Psoas muscle (tissue), 7 donors: ENCODE measurements at regions not wholly inside any gene's neighbourhood (a gene's known extent, or its start where the extent isn't known, plus 50 kb on each side); places are given as distances from the start of the nearest gene placed in this dataset.

Source experiments
- ATAC-seq, 4 donors: fragments of 200-7000 bp; cut with Tn5 transposase; one replicate each; pipeline ENCODE4 v1.9.1; 2020; ENCODE audit warnings: moderate library complexity in 3 of 4, mild to moderate bottlenecking in 2 of 4
- DNase-seq, 2 donors: peaks; one replicate each; pipeline ENCODE4 v3.0.0-alpha.2; 2020
- H3K27ac ChIP-seq: fragments of 200-600 bp; one replicate; pipeline ENCODE4 v1.8.0; 2022
- H3K27me3 ChIP-seq, 3 donors: fragments of 200-600 bp in 1 of 3; one replicate each; pipeline versions ENCODE4 v1.6.1 to v1.8.0; 2013 to 2022; ENCODE audit warnings: low read length in 2 of 3, mild to moderate bottlenecking in 2 of 3, moderate library complexity in 1 of 3; ENCODE audit not compliant: insufficient read depth in 3 of 3
- H3K36me3 ChIP-seq, 2 donors: fragments of 200-600 bp in 1 of 2; one replicate each; pipeline versions ENCODE4 v1.6.1 to v1.8.0; 2013 to 2022; ENCODE audit warnings: low read depth in 1 of 2, mild to moderate bottlenecking in 1 of 2, moderate library complexity in 1 of 2; ENCODE audit not compliant: insufficient read depth in 1 of 2
- H3K4me1 ChIP-seq: fragments of 200-600 bp; one replicate; pipeline ENCODE4 v1.8.0; 2022
- H3K4me3 ChIP-seq: fragments of 200-600 bp; one replicate; pipeline ENCODE4 v1.8.0; 2022; ENCODE audit warnings: mild to moderate bottlenecking
- H3K9me3 ChIP-seq: fragments of 200-600 bp; one replicate; pipeline ENCODE4 v1.8.0; 2022
- CTCF ChIP-seq: fragments of 200-600 bp; IDR thresholded peaks from one replicate; pipeline ENCODE4 v1.8.0; 2022; ENCODE audit warnings: antibody characterized with exemption
- WGBS, 3 donors: extraction: QIAGEN DNeasy Blood & Tissue Kit; methylation state at CpG; one replicate each; pipeline versions ENCODE4 v1.1.6 to v1.1.7; 2013; 5-methylcytosine and 5-hydroxymethylcytosine counted together
- intact Hi-C, 2 donors: fragments of 100-400 bp; cut with DNase I; formaldehyde crosslinking; loops; one replicate each; pipeline versions ENCODE4 v1.11.0 to v1.14.2; 2022
- donor health status: healthy with polysubstance abuse.
- donor health status: DM: no; HTN: no; CAD: no; lungs with moderate emphysema.
- donor health status: Bipolar disorder and iron deficiency.
- donor health status: healthy.
- donor health status: DM: yes; HTN: yes; CAD: no.
- donor health status: DM: no; HTN: no; CAD: no.
- donor health status: DM: yes; HTN: yes; CAD: no.

DNA sequence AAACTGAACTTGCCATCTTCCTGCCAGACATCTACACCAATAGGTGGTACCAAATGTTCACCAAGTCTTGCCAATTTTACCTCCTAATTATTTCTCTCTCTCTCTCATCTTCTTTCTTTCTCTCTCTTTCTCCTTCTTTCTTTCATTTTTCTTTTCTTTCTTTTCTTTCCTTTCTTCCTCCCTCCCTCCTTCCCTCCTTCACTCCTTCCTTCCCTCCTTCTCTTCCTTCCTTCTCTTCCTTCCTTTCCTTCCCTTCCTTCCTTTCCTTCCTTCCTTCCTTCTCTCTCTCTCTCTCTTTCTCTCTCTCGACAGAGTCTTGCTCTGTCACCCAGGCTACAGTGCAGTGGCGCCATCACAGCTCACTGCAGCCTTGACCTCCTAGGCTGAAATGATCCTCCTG is 55.4 kb upstream of the PSMA6 start:
- intact Hi-C loops: no loop called here
- DNase-seq (no peak), ATAC-seq (no peak)
- H3K4me1 ChIP-seq: no peaks in the 10 kb centered on the region
- 73 to 90% (median 86%) methylated on average over 2 of the region's 2 CpGs for WGBS, 3 donors
- no peak for TF ChIP-seq CTCF
- no peaks in the 10 kb centered on the region for H3K9me3 ChIP-seq
- H3K27me3 ChIP-seq: no peaks in the 10 kb centered on the region
- H3K36me3 ChIP-seq: no peaks in the 10 kb centered on the region
- H3K27ac ChIP-seq: no peak overlapping the region
- H3K4me3 ChIP-seq: no peak overlapping the region

DNA sequence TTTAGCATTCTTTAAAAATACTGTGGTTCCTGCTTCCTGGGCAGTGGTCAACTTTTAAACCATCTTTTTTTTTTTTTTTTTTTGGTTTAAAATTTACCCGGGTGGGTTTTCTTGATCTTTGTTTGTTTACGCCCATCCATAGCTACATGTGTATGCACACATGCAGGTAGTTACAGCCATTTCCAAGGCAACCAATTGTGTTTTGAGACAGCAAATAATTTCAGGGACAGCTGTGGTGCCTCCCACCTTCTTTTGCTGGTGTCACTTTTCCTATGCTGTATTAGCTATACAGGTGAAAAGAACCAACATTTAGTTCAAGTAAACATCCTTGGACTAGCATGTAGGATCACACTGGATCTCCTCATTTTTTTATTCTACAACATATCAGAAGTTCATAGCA is 52.0 kb upstream of the PSMA6 start:
- intact Hi-C loops: no loop called here
- DNase-seq (no peak), ATAC-seq (no peak)
- Histone ChIP-seq H3K36me3 (no peaks in the 10 kb centered on the region), H3K27ac (no peak overlapping the region), H3K4me1 (no peaks in the 10 kb centered on the region), H3K9me3 (no peaks in the 10 kb centered on the region), H3K27me3 (no peaks in the 10 kb centered on the region), H3K4me3 (no peak overlapping the region)
- 78 to 82% (median 81%) methylated on average over 2 of the region's 2 CpGs for WGBS, 3 donors
- TF ChIP-seq CTCF: no peak
